ENCODE measurements at regions not wholly inside any gene's neighbourhood (a gene's known extent, or its start where the extent isn't known, plus 50 kb on each side); places are given as distances from the start of the nearest gene placed in this dataset.

GRCh38 chr5:128798871-128799270 is 166.4 kb upstream of the SLC27A6 start:
- no peak for TF ChIP-seq CTCF (CRISPR knock-in tag; IDR thresholded peaks at IDR 0.05)
- TF ChIP-seq U2AF2 (IDR thresholded peaks at IDR 0.05; ENCODE audit: low read depth, low read length): no peak
- no peak for TF ChIP-seq ZNF713 (CRISPR knock-in tag; IDR thresholded peaks at IDR 0.05)
- TF ChIP-seq TCF12 (IDR thresholded peaks at IDR 0.05): no peak
- no peak for TF ChIP-seq TCF12 (CRISPR knock-in tag; IDR thresholded peaks at IDR 0.05)
- TF ChIP-seq KDM4B (CRISPR knock-in tag; IDR thresholded peaks at IDR 0.05): no peak
- no peak for TF ChIP-seq ATF3 (CRISPR knock-in tag; IDR thresholded peaks at IDR 0.05)
- no peak for TF ChIP-seq CEBPG (CRISPR knock-in tag; IDR thresholded peaks at IDR 0.05)
- no peak for TF ChIP-seq ZNF121 (CRISPR knock-in tag; IDR thresholded peaks at IDR 0.05)
- no peak for TF ChIP-seq LBX2 (CRISPR knock-in tag; IDR thresholded peaks at IDR 0.05; ENCODE audit: borderline replicate concordance)
- TF ChIP-seq NFYB (CRISPR knock-in tag; IDR thresholded peaks at IDR 0.05): no peak

Measured in HepG2 (cell line).